Mucosa of rectum (tissue), 2 donors: ENCODE measurements at regions not wholly inside any gene's neighbourhood (a gene's known extent, or its start where the extent isn't known, plus 50 kb on each side); places are given as distances from the start of the nearest gene placed in this dataset.

Source experiments
- H3K27ac ChIP-seq, 2 donors: one replicate each; pipeline ENCODE4 v1.7.0; 2013; ENCODE audit warnings: inconsistent platforms in 2 of 2, low read depth in 2 of 2, low read length in 2 of 2
- H3K27me3 ChIP-seq, 2 donors: one replicate each; pipeline ENCODE4 v1.7.0; 2013; ENCODE audit warnings: low read length in 2 of 2; ENCODE audit not compliant: control insufficient read depth in 2 of 2, insufficient read depth in 2 of 2
- H3K36me3 ChIP-seq, 2 donors: one replicate each; pipeline ENCODE4 v1.7.0; 2013; ENCODE audit warnings: low read length in 2 of 2; ENCODE audit not compliant: control insufficient read depth in 2 of 2, insufficient read depth in 2 of 2
- H3K4me1 ChIP-seq, 2 donors: one replicate each; pipeline ENCODE4 v1.7.0; 2013; ENCODE audit warnings: low read length in 2 of 2, mild to moderate bottlenecking in 1 of 2; ENCODE audit not compliant: control insufficient read depth in 2 of 2, insufficient read depth in 2 of 2
- H3K4me3 ChIP-seq, 2 donors: one replicate each; pipeline ENCODE4 v1.7.0; 2013; ENCODE audit warnings: low read length in 2 of 2
- H3K9ac ChIP-seq, 2 donors: one replicate each; pipeline ENCODE4 v1.7.0; 2013; ENCODE audit warnings: low read length in 2 of 2, low read depth in 1 of 2, mild to moderate bottlenecking in 1 of 2
- H3K9me3 ChIP-seq, 2 donors: one replicate each; pipeline ENCODE4 v1.7.0; 2013; ENCODE audit warnings: low read length in 2 of 2; ENCODE audit not compliant: control insufficient read depth in 2 of 2
- donor health status: healthy.
- donor health status: Normal muscosa, but diverticular disease.

DNA sequence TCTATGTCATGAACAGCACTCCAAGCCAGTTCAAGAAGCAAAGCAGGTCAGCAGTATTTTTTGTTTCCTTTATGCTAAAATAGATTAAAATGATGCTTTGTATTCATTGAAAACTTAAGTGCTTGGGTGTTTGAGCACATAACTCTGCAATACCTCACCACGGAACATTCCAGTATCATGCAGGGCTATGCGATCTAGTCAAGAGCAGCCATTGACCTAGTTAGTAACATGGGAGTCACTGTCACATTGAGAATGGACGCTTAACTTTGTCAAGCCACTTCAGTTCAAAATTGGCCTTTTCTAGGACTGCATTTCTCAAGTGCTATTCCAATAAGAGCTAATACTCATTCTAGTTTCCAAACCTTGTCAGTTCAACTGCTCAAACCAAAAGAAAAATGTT, 160.1 kb upstream of the FSTL5 start:
- no peaks in the 10 kb centered on the region for H3K27me3 ChIP-seq
- H3K4me1 ChIP-seq: no peaks in the 10 kb centered on the region
- H3K9me3 ChIP-seq: no peaks in the 10 kb centered on the region
- no peak overlapping the region for H3K9ac ChIP-seq
- H3K4me3 ChIP-seq: no peak overlapping the region
- H3K36me3 ChIP-seq: no peaks in the 10 kb centered on the region
- no peak overlapping the region for H3K27ac ChIP-seq

DNA sequence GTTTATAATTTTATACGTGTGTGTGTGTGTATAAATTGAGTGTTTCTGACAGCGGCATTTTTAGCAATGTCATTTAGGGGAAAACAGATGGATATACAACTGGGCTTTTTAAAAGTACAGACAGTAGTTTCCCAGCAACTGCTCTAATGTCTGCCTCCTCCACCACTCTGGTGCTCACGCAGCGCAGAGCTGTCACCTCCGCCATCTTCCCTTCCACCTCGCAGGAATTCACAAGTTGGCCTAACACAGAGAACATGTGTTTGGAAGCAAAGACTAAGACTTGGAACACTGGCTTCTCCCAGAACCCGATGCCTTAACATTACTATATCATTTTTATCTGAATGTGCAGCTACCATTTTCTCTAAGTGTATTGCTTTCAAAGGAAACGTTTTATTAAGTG, 158.3 kb upstream of the FSTL5 start:
- no peaks in the 10 kb centered on the region for H3K9me3 ChIP-seq
- H3K4me1 ChIP-seq: no peaks in the 10 kb centered on the region
- H3K9ac ChIP-seq: no peak overlapping the region
- H3K27me3 ChIP-seq: no peaks in the 10 kb centered on the region
- no peak overlapping the region for H3K27ac ChIP-seq
- no peaks in the 10 kb centered on the region for H3K36me3 ChIP-seq
- no peak overlapping the region for H3K4me3 ChIP-seq

DNA sequence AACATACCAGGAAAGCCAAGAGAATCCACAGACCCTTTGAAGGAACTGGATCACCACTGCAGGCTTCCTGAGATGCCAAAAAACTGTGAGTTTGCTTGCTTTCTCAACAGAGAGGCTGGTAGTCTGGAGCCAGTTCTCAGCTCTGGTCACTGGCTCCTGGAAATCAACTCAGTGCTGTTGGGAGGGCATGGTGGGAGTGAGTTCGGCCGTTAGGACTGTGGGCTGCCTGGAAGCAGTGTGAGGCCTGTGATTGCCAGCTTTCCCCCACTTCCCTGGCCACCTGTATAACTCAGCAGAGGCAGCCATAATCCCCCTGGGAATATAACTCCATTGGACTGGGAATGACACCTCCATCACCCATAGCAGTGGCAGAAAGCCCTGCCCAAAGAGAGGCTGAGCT, 122.0 kb upstream of the FSTL5 start:
- H3K4me3 ChIP-seq: no peak overlapping the region
- H3K9ac ChIP-seq: no peak overlapping the region
- no peaks in the 10 kb centered on the region for H3K4me1 ChIP-seq
- no peaks in the 10 kb centered on the region for H3K9me3 ChIP-seq
- no peaks in the 10 kb centered on the region for H3K36me3 ChIP-seq
- no peak overlapping the region for H3K27ac ChIP-seq
- no peaks in the 10 kb centered on the region for H3K27me3 ChIP-seq

DNA sequence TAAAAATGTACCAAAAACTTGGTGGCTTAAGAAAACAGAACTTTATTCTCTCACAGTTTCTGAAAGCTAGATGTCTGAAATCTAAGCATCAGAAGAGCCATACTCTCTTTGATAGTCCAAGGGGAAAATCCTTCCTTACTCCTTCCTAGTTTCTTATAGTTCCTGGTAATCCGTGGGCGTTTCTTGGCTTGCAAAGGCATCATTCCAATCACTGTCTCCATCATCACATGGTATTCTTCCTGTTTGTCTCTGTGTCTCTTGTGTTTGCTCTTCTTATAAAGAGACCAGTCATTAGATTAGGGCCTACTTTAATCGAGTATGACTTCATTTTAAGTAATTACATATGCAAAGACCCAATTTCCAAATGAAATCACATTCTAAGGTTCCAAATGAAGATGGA, 118.9 kb upstream of the FSTL5 start:
- H3K27me3 ChIP-seq: no peaks in the 10 kb centered on the region
- H3K4me3 ChIP-seq: no peak overlapping the region
- no peak overlapping the region for H3K27ac ChIP-seq
- H3K9ac ChIP-seq: no peak overlapping the region
- no peaks in the 10 kb centered on the region for H3K36me3 ChIP-seq
- H3K9me3 ChIP-seq: no peaks in the 10 kb centered on the region
- no peaks in the 10 kb centered on the region for H3K4me1 ChIP-seq

DNA sequence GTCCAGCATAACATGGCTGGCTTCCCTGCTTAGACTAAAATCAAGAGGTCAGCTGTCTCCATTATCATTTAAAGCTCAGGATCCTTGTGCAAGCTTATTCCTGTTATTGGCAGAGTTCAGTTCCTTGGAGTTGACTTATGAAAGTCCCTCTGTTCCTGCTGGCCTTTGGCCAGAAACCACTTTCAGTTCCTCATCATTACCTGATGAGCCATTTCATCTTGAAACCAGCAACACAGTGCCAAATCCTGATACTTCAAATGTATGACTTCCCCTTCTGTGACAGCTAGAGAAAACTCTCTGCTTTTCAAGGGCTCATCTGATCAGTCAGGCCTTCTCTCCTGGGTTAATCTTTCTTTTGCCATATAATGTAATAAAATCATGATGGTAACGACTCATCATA, 110.6 kb upstream of the FSTL5 start:
- Histone ChIP-seq H3K27ac (no peak overlapping the region), H3K4me1 (no peaks in the 10 kb centered on the region)

DNA sequence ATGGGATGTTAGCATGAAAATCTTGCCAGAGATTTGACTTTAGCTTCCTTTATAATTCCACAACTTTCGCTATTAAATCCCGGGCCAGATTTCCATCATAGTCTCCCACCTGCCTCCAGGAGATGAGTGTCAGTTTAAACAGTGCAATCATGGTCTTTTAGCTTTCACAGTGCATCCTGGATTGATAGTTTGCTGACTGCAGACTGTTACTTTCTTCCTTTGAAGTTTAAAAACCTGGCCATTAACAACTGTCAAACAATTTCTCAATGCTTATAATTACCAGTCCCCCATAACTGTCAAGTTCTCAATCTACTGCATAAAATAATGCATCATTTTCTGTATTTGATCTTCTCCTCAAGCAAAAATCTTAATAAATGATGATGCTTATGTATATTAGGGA, 108.4 kb upstream of the FSTL5 start:
- no peak overlapping the region for H3K4me3 ChIP-seq

More for the DNA sequence above, 110.6 kb upstream of the FSTL5 start:
- H3K9me3 ChIP-seq: no peaks in the 10 kb centered on the region
- no peak overlapping the region for H3K4me3 ChIP-seq
- H3K9ac ChIP-seq: no peak overlapping the region
- H3K27me3 ChIP-seq: no peaks in the 10 kb centered on the region
- H3K36me3 ChIP-seq: no peaks in the 10 kb centered on the region

DNA sequence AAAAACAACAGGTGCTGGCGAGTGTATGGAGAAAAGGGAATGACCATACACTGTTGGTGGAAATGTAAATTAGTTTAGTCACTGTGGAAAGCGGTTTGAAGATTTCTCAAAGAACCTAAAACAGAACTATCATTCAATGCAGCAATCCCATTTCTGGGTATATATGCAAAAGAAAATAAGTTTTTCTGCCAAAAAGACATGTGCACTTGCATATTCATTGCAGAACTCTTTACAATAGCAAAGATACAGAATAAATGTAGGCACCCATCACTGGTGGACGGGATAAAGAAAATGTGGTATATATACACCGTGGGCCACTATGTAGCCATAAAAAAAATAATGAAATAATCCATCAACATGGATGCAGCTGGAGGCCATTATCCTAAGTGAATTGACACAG, 105.1 kb upstream of the FSTL5 start:
- no peaks in the 10 kb centered on the region for H3K36me3 ChIP-seq
- peaks cover 3 to 6% of the 10 kb centered on the region in 2 donors for H3K9me3 ChIP-seq
- no peak overlapping the region for H3K4me3 ChIP-seq
- no peak overlapping the region for H3K9ac ChIP-seq
- no peak overlapping the region for H3K27ac ChIP-seq
- no peaks in the 10 kb centered on the region for H3K27me3 ChIP-seq
- H3K4me1 ChIP-seq: no peaks in the 10 kb centered on the region

More for the DNA sequence above, 108.4 kb upstream of the FSTL5 start:
- Histone ChIP-seq H3K36me3 (no peaks in the 10 kb centered on the region), H3K27me3 (no peaks in the 10 kb centered on the region), H3K4me1 (no peaks in the 10 kb centered on the region), H3K9me3 (no peaks in the 10 kb centered on the region), H3K9ac (no peak overlapping the region), H3K27ac (no peak overlapping the region)

DNA sequence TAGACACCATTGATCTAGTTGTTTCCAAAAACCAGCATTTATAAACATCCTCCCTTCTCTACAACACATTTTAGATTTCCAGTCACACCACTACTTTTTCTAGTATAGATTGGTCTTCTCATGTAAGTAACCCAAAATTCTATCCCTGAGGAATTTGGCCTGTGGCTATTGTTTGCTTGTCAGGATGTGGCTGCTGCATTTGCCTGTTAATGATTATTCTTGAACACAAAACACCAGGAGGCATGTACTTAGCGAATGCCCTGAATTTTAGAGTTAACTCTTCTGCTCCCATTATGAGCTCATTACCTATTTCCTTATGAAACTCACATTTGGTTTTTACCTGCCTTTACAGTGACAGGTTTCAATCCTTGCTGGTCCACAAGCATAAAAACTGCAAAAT, 102.0 kb upstream of the FSTL5 start:
- Histone ChIP-seq H3K27ac (no peak overlapping the region), H3K4me1 (no peaks in the 10 kb centered on the region), H3K9ac (no peak overlapping the region), H3K36me3 (no peaks in the 10 kb centered on the region), H3K27me3 (no peaks in the 10 kb centered on the region), H3K9me3 (peaks cover 3 to 6% of the 10 kb centered on the region in 2 donors), H3K4me3 (no peak overlapping the region)

DNA sequence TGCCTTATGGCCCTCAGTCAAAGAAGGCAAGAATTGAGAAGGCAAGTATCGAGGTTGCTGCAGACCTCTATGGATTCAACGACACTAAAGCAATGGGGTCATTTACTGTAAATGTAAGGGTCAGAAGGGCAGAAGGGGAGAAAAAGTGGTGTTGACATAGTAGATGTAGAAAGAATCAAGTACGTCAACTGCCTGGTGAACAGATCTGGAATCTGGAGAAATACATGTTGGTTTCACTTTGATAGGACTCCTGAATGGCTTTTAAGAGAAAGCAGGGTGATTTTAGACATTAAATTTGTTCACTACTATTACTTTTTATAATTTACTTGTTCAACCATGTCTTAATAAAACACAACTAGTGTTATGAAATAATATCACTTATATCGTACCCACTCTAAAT, 81.3 kb upstream of the FSTL5 start:
- H3K36me3 ChIP-seq: no peaks in the 10 kb centered on the region
- H3K27me3 ChIP-seq: no peaks in the 10 kb centered on the region
- H3K27ac ChIP-seq: no peak overlapping the region
- no peak overlapping the region for H3K4me3 ChIP-seq
- no peaks in the 10 kb centered on the region for H3K4me1 ChIP-seq
- H3K9me3 ChIP-seq: no peaks in the 10 kb centered on the region
- H3K9ac ChIP-seq: no peak overlapping the region

DNA sequence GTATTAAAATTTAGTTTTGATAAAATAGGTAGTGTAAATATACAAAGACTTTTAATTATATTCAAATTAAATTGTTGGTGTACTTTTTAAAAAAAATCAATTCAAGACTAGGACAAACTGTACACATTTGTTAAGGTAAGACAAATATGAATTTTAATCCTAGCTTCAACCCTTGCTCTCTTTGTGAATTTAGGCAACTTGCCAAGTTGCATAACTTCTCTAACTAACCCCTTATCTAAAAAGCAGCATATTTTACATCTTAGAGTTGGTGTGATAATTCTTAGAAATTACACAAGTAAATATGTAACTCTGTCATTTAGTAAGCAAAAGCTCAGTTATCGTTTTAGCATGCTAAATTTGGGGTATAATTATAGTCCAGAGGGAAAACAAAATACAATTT, 78.1 kb upstream of the FSTL5 start:
- Histone ChIP-seq H3K27ac (no peak overlapping the region), H3K9ac (no peak overlapping the region), H3K9me3 (no peaks in the 10 kb centered on the region), H3K36me3 (no peaks in the 10 kb centered on the region), H3K4me3 (no peak overlapping the region), H3K27me3 (no peaks in the 10 kb centered on the region), H3K4me1 (no peaks in the 10 kb centered on the region)
